Mucosa of gallbladder (tissue), 1 donor: ENCODE measurements at regions not wholly inside any gene's neighbourhood (a gene's known extent, or its start where the extent isn't known, plus 50 kb on each side); places are given as distances from the start of the nearest gene placed in this dataset.

Experiments used
- DNase-seq: peaks from one replicate; pipeline ENCODE4 v3.0.0-alpha.2; 2020; ENCODE audit warnings: low spot score
- donor health status: DM: no; HTN: no; CAD: no.

DNA sequence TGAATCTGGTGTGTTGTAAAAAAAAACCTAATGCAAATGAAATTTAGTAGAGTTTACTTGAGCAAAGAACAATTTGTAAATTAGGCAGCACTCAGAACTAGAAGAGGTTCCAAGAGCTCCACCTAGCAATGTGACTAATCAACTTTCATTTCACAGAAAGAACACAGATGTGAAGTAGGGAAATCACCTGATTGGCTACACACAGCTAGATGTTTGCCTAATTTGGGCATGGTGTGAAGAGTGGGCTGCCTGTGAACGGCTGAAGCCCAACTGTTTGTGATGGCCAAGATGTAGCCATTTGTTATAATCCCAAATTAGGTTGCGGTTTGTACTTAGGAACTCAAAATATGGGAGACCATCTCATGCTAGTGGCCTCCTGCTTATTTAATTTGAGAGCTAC is 724.4 kb upstream of the SLITRK5 start:
- DNase-seq = no peak

DNA sequence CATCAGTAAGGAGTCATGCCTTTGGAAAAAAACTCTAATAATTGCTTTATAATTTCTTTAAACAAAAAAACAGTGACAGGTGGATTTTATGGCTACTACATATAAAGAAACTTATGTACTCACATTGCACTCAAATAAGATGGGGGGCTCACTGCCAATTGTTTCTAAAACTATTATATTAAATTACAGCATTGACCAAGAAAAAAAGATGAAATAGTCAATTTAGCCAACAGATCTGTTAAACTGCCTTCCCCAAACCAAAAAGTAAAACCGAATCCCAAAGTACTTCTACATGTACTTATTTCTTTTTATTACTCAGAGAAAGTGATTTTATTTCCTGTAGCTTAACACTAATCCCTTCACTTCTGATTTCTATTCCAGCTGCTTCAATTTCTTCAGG is 716.8 kb upstream of the SLITRK5 start:
- DNase-seq = no peak

DNA sequence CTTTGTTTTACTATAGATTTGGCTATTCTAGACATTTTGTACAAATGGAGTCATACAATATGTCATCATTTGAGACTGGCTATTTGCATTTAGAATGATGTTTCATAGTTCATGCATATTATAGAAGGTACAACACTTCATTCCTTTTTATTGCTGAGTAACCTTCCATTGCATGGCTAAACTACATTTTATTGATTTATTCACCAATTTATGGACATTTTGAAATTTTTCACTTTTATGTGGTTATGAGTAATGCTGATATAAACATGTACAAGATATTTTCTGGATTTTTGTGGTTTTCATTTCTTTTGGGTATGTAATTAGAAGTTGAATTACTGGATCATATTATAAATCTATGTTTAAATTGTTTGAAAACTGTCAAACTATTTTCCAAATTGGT is 710.3 kb upstream of the SLITRK5 start:
- no peak for DNase-seq

DNA sequence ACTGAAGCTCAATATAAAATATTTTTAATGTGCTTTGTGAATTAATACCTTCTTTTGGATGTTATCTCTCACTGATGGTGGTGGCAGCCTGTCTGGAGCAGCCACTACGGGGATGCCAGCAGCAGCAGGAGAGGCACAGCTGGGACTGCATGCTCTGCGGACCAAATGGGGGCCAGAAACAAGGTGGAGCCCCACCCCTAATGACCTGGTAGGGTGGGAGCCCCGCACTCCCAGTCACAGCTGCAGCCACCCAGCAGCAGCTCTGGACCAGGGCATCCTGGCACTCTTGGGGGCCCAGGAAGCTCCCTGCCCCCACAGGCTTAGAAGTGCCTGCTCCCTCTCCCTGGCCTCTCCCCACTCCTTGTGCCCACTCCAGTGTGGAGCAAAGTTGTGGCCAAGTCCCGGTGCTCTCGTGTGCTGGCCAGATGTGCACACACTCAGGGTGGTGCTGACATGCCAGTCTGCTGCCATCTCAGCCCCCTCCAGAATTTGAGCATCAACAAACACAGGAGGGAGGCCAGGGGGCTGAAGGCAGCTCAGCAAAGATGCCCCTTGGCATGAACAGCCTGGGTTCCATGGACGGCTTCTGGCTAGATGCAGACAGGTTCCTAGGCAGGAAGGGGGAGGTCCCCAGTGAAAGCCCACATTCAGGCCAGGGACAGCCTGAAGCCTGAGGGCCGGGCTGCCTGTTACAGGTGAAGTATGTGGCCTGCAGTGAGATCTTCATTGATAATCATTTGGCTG is 696.7 kb upstream of the SLITRK5 start:
- DNase-seq = no peak

DNA sequence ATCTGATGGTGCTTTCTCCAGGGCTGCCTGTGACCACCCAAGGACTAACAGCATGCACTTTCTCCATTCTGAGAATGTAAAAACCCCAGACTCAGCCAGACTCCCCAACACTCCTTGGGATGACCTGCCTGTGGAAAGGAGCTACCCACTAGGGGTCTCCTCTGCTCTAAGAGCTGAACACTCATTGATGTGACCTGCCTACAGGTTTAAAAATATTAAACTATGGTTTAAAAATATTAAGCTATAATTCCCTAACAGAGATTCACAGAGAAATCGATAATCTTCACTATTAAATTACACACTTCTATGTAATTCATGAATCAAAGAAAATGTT is 696.2 kb upstream of the SLITRK5 start:
- DNase-seq = no peak

DNA sequence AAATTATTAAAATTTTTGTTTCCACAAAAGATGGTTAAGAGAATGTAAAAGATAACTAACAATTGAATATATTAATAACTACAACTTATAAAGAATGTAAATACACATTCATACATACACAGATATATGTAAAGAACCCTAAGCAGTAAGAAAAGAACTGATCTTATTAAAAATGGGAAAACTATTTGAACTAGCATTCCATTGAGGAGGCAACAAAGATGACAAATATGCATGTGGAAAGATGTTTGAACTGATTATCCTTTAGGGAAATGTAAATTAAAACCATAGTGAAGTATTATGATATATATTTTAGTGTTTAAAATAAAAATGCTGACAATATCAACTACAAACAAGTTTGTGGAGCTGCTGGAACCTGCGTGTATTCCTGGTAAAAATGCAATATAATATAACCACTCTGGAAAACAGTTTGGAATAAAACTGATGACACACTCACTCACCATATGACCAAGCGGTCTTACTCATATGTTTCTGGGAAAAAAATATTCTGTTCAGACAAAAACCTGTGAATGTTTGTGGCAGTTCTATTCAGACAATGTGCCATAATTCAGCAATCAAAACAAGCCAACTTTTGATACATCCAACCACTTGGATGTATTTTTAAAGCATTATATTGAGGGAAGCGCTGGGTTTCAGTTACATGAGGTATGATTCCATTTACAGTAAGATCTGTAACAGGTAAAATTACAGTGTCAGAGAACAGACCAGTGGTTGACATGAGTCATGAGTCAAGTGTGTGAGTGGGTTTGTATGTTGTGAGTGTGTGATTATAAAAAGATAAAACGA is 694.4 kb upstream of the SLITRK5 start:
- DNase-seq = no peak

DNA sequence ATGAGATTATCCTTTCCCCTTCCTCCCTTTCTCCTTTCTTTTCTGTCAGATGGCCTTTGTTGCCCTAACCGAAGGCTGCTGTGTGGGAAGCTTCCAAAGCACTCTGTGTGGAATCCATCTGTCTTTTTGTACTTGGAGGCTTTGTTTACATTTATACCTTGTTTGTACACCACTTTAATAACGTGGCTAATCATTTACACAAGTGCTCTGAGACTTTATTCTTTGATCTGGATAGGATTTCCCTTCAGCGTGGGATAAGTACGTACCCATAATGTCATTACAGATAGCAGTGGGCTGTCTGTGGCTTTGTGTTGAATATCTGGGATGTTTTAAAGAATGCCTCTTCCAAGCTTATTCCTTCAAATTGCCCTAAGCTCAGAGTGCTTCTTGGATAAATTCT is 684.7 kb upstream of the SLITRK5 start:
- DNase-seq = no peak

DNA sequence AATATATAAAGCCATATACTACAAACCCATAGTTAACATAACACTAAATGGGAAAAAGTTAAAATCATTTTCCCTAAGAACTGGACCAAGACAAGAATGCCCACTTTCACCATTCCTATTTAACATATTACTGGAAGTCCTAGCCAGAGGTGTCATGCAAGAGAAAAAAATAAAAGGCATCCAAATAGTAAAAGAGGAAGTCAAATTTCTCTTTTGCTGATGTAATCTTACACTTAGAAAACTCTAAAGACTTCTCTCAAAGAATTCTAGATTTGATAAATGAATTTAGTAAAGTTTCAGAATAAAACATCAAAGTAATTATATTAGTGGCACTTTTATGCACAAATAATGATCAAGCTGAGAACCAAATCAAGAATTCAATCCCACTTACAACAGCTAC is 678.9 kb upstream of the SLITRK5 start:
- DNase-seq = no peak

DNA sequence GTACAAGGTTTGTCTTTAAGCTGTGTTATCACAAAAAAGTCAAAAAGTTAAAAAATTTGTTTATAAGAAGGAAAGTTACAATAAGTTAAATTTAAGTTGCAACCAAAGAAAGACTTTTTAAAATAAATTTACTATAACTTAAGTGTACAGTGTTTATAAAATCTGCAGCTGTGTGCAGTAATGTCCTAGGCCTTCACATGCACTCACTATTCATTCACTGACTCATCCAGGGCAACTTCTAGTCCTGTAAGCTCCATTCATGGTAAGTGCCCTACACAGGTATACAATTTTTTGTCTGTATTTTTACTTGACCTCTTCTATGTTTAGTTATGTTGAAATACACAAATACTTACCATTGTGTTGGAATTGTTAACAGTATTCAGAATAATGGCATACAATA is 667.9 kb upstream of the SLITRK5 start:
- DNase-seq = no peak

DNA sequence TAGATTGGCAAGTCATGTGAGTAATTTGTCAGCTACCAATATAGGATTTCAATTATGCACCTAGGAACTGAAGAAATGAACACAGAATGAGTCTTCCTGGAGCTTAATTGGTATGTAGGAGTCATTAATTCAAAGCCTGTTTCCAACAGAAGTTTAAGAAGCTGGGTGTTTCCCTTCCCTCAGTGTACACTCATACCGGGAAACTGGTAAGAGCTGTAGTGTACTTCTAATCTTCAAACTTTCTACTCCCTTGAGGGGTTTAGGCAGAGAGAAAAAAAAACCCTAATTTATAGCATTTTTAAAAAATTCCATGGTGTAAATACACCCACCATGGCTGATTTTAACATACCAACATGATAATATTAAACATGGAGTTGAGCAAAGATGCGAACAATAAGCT is 665.7 kb upstream of the SLITRK5 start:
- no peak for DNase-seq

DNA sequence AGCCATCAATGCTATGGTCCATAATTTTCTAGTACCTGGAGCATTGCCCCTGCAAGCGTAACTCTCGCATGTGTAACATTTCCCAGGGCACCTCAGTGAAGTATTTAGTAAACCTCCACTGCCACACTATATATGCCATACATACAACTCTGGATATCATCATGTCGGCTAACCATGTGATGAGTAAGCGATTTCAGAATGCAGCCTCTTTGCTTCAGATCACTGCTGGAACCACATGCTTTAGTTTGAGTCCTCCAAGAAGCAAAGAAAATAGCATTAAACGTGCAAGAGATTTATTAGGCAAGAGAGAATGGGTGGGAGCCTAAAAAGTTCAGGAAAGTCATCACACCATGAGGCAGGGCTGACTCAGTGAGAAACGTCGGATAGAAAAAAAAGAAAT is 635.6 kb upstream of the SLITRK5 start:
- no peak for DNase-seq

DNA sequence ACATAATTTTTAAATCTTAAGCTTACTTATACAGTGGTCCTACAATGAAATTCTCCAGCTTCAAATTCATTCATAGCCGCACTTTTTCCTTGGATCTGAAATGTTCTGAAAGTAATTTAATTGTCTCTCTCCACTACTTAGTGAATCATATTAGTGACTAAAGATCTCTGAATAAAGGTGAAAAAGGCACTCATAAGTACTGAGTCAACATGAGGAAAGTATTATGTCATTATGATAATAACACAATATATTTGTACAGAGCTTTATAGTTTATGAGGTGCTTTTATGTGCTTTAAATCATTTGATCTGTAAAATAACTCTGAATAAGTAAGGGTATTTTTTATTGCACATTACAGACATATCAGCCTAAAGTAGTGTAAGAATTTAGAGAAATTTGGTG is 628.2 kb upstream of the SLITRK5 start:
- DNase-seq = no peak

DNA sequence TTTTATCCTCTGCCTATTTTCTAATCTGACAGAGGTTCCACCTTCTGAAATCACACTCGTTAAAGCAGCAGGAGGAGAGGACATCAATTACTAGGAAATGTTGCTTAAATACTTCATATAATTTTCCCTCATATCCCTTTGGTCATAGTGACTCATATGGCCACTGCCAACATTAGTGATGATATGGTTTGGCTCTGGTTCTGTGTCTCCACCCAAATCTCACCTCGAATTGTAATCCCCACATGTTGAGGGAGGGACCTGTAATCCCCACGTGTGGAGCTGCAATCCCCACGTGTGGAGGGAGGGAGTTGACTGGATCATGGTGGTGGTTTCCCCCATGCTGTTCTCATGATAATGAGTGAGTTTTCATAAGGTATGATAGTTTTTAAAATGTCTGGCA is 618.4 kb upstream of the SLITRK5 start:
- no peak for DNase-seq

DNA sequence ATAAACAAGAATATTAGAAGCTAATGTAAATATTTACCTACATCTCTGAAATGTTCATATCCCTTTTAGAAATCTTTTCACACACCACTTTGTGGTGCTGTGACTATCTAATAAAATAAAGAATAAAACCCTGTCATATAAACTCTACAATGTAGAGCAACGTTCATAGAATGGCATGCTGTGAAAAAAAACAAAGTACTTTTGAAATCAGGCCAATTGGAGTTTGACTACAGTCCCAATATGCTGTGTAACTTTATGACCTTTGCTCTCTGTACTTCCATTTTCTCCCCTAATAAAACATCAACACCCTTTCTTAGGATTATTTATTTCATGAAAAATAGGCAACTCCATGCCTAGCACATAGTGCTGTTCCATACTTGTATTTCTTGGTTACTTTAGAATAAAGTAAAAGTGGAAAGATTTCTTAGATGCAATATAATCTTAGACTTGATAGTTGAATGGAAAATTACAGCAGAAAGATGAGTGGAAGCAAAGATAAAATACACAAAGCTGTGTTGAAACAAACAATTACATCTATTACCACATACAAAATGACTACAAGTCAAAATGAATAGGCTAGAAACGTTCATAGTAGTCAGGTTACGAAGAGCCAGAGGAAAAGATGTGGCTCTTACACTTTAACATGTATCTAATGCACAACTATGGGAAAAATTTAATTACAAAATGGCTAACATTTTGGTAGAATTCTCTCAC is 613.2 kb upstream of the SLITRK5 start:
- no peak for DNase-seq

DNA sequence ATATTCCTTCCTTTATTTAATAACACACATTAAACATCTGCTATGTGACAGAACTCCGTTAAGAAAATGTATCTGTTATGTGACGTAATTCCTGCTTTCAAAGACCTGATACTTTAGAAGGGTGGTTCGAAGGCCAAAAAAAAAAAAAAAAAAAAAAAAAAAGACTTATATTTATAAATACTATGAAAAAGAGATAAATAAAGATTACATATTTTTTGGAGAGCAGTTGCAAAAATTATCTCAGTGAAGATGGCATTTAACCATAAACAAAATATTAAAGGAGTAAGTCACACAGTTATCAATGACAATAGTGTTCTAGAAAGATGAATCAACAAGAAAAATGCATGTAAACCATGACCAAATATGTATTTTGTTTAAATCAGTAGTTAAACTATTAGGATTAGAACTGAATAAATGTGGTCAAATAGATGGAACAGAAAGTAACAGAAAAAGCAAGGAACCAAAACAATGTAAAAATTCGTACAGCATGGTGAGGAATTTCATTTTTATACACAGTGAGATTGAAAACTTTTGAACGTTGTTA is 612.3 kb upstream of the SLITRK5 start:
- no peak for DNase-seq

DNA sequence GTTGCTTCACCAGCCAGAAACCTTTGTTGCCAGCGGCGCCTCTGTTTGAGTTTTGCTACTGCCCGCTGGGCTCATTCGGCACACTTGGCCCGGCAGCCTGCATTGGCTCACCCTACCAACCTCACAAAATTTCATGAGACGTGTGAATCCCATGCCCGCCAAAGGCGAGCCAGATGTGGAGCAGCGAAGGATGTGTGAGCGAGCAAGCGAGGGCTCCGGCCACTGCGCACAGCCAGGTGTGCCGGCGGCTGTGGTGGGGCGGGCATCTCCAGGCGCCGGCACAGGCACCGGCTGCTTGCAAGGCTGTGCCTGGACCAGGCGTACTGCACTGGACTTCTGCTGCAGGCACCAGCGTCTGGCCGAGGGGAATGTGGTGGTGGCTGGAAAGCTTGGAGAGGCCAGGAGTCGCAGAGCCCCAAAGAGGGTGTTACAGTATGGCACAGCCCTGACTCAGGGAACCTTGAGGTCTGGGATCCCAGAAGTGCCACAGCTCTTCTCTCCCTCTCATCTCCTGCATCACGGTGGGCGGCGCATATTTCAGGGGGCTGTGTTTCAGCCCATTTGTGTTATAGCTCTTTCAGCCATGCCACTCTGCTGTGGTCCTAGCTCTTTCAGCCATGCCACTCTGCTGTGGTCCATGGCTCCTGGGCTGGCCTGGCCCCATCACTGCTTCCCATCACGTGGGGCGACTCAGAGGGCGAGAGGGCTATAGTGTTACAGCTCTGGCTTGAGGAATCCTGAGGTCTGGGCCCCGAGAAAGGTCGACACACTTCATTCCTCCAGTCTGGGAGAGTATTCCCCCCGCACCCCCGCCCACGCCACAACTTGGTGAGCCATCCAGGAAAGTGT is 592.0 kb upstream of the SLITRK5 start:
- DNase-seq = no peak

DNA sequence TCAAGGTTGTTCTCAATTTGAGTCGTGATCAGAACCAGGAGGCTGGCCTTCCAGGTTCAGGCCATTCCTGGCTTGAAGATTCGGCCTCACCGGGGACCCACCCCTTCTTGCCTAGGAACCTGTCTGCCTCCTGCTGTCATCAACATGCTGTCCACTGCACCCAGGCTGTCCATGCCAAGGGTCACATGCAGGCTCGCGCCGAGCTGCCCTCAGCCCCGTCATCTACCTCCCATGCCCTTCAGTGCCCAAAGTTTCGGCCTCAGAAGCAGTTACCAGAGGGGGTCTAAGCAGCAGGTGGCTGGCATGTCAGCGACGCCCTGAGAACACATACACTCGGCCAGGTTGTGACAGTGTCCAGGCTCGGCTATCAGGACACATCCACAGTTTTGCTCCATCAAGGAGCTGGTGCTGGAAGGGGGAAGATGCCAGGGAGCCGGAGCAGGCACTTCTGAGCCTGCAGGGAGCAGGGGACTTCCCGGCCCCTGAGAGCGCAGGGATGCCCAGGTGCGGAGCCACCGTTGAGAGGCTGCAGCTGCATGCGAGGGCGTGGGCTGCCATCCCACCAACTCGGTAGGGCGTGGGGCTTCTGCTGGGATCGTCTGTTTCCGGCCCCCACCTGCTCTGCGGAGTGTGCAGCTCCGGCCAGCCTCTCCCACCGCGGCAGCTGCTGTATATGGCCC is 590.9 kb upstream of the SLITRK5 start:
- DNase-seq = no peak

DNA sequence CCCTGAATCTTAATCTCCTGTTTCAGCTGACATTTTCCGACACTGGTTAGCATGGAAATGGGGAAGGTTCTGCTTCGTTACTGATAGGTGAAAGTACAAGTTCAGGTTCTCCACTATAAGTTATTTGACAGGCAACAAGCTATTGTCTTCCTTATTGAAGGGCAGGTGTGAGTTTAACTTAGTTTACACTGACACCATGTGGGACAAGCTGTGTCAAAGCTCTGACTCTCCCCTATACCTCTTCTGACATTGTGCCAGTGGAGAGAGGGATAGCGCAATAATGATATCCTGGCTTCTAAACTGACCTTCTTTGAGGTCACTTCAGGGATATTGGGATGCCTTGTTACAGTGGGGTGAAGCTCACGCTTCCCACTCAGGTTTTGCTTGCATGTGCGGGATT is 587.0 kb upstream of the SLITRK5 start:
- no peak for DNase-seq

DNA sequence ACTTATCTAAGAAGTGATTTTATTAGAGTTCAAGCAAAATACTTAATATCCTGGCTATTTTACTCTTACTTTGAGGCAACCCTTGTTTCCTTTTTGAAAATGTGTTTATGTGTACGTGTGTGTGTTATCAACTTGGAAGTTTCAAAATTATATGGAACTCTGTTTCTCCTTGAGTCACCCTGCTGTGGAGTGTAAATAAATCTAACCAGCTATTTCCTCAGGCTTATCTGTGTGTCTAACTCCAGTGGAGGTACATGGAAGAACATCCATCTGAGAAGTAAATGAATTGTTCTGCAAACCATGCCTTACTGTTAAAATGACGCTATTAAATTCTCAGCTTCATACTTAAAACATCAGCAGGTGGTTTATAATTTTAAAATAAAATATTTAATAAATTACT is 583.4 kb upstream of the SLITRK5 start:
- DNase-seq = no peak

DNA sequence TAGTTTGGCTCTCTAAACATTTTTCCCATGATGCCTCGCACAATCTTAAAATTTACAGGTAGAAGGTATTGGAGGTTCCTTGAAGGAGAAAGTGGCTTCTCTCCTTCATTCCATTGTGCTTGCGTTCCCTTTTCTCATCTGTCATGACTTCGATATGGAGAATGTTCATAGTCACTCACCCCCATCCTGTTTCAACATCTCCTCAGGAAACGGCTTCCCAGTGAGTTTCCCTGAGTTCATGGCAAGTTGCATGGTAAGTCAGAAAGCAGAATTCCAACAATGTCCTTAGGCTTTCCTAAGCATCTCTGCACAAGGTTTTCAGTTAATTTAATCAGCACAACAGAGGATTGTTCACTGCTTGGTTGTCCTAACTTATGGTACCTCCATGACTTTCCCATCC is 581.8 kb upstream of the SLITRK5 start:
- DNase-seq = no peak

DNA sequence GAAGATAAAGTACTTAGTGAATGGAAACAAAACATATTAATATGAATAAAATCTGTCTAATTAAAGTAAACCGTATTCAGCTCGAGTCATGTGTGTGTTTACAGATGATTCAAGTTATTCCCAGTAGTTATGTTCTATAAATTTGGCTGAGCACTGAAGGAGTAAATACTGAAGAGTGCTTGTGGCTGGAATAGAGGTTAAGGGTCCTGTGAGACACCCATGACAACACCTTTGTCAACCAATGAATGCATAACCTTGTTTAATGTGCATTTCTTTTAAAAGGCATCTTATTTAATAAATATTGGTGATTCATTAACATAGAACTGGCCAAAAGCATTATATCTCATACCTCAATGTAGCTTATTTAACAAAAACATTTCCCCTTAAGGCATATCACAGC is 577.8 kb upstream of the SLITRK5 start:
- no peak for DNase-seq
